ENCODE measurements at regions not wholly inside any gene's neighbourhood (a gene's known extent, or its start where the extent isn't known, plus 50 kb on each side); places are given as distances from the start of the nearest gene placed in this dataset.

DNA sequence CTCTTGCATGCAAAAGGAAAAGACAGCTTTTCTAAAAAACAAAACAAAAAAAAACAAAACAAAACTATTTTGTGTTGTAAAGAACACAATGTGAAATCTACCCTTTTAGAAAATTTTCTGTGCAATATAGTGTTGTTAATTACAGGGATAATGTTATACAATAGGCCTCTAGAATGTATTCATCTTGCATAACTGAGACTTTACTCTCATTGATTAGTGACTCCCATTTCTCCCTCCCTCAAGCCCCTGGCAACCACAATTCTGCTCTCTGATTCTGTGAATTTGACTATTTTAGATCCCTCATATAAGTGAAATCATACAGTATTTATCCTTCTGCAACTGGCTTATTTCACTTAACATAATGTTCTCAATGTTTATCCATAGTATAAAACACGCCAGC lies 234.1 kb downstream of the TMEM161B start:
- Mint-ChIP-seq H3K4me3 (no peak overlapping the region), H3K9me3 (no peaks in the 10 kb centered on the region), H3K27me3 (ENCODE audit: insufficient read depth, low read depth, poor library complexity) (no peaks in the 10 kb centered on the region), H3K4me1 (peaks cover 13% of the 10 kb centered on the region; the same call in 2 of the 3 replicates), H3K36me3 (ENCODE audit: low read depth) (peaks cover 8% of the 10 kb centered on the region; the same call in 2 of the 3 replicates), H3K27ac (no peak overlapping the region)
- Histone ChIP-seq H3K27me3 (ENCODE audit: insufficient read depth) (no peaks in the 10 kb centered on the region), H3K4me1 (ENCODE audit: insufficient read depth) (peaks cover 7% of the 10 kb centered on the region; the same call in 1 of the 2 replicates), H3K4me2 (no peak overlapping the region), H4K20me1 (replicated peaks; ENCODE audit: insufficient read depth) (no peaks in the 10 kb centered on the region), H3K9me2 (ENCODE audit: insufficient read depth) (no peaks in the 10 kb centered on the region), H3K36me3 (ENCODE audit: insufficient read depth) (no peaks in the 10 kb centered on the region), H3K79me2 (replicated peaks; ENCODE audit: insufficient read depth) (no peaks in the 10 kb centered on the region), H3K4me3 (no peak overlapping the region), H3F3A (replicated peaks; ENCODE audit: low read depth) (no peaks in the 10 kb centered on the region), H2AFZ (no peak overlapping the region), H3K27ac (ENCODE audit: low read depth) (no peak overlapping the region)
- DNase-seq (ENCODE audit: low spot score) = no peak
- TF ChIP-seq, protein P1, sequence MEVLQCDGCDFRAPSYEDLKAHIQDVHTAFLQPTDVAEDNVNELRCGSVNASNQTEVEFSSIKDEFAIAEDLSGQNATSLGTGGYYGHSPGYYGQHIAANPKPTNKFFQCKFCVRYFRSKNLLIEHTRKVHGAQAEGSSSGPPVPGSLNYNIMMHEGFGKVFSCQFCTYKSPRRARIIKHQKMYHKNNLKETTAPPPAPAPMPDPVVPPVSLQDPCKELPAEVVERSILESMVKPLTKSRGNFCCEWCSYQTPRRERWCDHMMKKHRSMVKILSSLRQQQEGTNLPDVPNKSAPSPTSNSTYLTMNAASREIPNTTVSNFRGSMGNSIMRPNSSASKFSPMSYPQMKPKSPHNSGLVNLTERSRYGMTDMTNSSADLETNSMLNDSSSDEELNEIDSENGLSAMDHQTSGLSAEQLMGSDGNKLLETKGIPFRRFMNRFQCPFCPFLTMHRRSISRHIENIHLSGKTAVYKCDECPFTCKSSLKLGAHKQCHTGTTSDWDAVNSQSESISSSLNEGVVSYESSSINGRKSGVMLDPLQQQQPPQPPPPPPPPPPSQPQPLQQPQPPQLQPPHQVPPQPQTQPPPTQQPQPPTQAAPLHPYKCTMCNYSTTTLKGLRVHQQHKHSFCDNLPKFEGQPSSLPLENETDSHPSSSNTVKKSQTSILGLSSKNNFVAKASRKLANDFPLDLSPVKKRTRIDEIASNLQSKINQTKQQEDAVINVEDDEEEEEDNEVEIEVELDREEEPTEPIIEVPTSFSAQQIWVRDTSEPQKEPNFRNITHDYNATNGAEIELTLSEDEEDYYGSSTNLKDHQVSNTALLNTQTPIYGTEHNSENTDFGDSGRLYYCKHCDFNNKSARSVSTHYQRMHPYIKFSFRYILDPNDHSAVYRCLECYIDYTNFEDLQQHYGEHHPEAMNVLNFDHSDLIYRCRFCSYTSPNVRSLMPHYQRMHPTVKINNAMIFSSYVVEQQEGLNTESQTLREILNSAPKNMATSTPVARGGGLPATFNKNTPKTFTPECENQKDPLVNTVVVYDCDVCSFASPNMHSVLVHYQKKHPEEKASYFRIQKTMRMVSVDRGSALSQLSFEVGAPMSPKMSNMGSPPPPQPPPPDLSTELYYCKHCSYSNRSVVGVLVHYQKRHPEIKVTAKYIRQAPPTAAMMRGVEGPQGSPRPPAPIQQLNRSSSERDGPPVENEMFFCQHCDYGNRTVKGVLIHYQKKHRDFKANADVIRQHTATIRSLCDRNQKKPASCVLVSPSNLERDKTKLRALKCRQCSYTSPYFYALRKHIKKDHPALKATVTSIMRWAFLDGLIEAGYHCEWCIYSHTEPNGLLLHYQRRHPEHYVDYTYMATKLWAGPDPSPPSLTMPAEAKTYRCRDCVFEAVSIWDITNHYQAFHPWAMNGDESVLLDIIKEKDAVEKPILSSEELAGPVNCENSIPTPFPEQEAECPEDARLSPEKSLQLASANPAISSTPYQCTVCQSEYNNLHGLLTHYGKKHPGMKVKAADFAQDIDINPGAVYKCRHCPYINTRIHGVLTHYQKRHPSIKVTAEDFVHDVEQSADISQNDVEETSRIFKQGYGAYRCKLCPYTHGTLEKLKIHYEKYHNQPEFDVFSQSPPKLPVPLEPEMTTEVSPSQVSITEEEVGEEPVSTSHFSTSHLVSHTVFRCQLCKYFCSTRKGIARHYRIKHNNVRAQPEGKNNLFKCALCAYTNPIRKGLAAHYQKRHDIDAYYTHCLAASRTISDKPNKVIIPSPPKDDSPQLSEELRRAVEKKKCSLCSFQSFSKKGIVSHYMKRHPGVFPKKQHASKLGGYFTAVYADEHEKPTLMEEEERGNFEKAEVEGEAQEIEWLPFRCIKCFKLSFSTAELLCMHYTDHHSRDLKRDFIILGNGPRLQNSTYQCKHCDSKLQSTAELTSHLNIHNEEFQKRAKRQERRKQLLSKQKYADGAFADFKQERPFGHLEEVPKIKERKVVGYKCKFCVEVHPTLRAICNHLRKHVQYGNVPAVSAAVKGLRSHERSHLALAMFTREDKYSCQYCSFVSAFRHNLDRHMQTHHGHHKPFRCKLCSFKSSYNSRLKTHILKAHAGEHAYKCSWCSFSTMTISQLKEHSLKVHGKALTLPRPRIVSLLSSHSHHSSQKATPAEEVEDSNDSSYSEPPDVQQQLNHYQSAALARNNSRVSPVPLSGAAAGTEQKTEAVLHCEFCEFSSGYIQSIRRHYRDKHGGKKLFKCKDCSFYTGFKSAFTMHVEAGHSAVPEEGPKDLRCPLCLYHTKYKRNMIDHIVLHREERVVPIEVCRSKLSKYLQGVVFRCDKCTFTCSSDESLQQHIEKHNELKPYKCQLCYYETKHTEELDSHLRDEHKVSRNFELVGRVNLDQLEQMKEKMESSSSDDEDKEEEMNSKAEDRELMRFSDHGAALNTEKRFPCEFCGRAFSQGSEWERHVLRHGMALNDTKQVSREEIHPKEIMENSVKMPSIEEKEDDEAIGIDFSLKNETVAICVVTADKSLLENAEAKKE (CRISPR knock-in tag; IDR thresholded peaks at IDR 0.05) = no peak
- TF ChIP-seq, protein P2, sequence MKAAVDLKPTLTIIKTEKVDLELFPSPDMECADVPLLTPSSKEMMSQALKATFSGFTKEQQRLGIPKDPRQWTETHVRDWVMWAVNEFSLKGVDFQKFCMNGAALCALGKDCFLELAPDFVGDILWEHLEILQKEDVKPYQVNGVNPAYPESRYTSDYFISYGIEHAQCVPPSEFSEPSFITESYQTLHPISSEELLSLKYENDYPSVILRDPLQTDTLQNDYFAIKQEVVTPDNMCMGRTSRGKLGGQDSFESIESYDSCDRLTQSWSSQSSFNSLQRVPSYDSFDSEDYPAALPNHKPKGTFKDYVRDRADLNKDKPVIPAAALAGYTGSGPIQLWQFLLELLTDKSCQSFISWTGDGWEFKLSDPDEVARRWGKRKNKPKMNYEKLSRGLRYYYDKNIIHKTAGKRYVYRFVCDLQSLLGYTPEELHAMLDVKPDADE (IDR thresholded peaks at IDR 0.05) = no peak
- TF ChIP-seq, protein P3, sequence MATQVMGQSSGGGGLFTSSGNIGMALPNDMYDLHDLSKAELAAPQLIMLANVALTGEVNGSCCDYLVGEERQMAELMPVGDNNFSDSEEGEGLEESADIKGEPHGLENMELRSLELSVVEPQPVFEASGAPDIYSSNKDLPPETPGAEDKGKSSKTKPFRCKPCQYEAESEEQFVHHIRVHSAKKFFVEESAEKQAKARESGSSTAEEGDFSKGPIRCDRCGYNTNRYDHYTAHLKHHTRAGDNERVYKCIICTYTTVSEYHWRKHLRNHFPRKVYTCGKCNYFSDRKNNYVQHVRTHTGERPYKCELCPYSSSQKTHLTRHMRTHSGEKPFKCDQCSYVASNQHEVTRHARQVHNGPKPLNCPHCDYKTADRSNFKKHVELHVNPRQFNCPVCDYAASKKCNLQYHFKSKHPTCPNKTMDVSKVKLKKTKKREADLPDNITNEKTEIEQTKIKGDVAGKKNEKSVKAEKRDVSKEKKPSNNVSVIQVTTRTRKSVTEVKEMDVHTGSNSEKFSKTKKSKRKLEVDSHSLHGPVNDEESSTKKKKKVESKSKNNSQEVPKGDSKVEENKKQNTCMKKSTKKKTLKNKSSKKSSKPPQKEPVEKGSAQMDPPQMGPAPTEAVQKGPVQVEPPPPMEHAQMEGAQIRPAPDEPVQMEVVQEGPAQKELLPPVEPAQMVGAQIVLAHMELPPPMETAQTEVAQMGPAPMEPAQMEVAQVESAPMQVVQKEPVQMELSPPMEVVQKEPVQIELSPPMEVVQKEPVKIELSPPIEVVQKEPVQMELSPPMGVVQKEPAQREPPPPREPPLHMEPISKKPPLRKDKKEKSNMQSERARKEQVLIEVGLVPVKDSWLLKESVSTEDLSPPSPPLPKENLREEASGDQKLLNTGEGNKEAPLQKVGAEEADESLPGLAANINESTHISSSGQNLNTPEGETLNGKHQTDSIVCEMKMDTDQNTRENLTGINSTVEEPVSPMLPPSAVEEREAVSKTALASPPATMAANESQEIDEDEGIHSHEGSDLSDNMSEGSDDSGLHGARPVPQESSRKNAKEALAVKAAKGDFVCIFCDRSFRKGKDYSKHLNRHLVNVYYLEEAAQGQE (IDR thresholded peaks at IDR 0.05; ENCODE audit: unreplicated experiment) = no peak
- TF ChIP-seq POLR2AphosphoS5 (IDR thresholded peaks at IDR 0.05; ENCODE audit: low read depth) = no peak
- no peak for TF ChIP-seq EZH2 (IDR thresholded peaks at IDR 0.05; ENCODE audit: low read depth, unreplicated experiment)
- no peak for ATAC-seq

All from GM23338 (cell line).